HG02970 (cell line): ENCODE measurements at regions not wholly inside any gene's neighbourhood (a gene's known extent, or its start where the extent isn't known, plus 50 kb on each side); places are given as distances from the start of the nearest gene placed in this dataset.

ENCODE experiments used
- ATAC-seq: cut with Tn5 transposase; IDR thresholded peaks from one replicate; pipeline ENCODE4 v1.9.1; 2021; ENCODE audit warnings: mild to moderate bottlenecking, moderate library complexity, moderate number of reproducible peaks; ENCODE audit not compliant: unreplicated experiment, low FRiP score

GRCh38 chr20:6882561-6883291 lies 115.2 kb downstream of the BMP2 start:
- no peak for ATAC-seq

- ATAC-seq: no peak
These were observed 116.6 kb downstream of the BMP2 start for GRCh38 chr20:6884114-6884513.

DNA sequence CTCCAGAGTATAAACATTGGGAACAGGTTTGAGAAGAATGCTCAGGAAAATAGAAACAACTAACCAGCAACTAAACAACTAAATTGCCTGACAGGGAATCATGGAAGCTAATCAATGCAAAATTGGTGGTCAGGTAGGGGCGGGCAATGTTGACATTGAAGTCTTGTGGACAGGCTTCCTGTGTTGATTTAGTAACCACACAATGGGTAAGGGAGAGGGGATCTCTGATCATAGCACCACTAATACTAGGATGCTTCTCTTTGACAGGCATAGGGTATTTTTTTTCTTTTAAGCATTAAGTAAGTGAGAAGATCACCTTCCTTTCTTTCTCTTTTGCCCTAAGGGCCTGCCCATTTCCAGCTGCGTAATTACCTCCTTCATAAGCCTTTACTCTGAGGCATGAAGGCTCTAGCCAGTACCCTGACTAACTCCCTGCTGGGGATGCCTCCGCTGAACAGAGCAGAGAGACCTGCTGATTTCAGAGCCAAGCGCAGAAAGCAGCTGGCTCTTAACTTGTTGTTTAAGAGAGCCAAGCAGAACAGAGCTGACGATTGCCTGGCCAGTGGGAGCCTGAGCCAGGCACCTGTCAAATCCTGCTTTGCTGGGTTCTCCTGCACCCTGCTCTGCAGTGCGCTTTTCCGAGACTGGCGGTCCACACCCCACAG lies 118.7 kb downstream of the BMP2 start:
- no peak for ATAC-seq

DNA sequence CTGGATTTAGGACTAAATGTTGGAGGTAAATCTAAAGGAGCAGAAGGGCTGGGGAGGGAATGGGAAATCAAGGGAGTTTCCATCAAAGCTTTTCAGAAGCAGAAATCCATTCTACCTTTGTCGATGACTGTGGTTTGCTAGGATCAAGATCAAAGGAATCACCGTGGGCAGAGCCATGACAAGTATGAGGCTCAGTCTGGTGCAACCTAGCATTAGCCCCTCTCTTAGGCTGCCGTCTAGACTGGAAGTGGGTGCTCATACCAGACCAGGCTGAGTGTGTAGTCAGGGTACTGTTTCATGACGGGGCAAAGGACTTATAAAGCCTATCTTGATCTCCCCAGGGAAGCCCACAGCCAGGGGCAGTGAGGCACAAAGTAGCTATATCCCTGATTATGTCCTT lies 120.5 kb downstream of the BMP2 start:
- ATAC-seq: no peak

- ATAC-seq: no peak
These were observed 121.4 kb downstream of the BMP2 start for GRCh38 chr20:6888736-6889395.

GRCh38 chr20:6892724-6893123 lies 125.2 kb downstream of the BMP2 start:
- no peak for ATAC-seq

- no peak for ATAC-seq
These were observed 131.4 kb downstream of the BMP2 start for GRCh38 chr20:6898928-6899327.

DNA sequence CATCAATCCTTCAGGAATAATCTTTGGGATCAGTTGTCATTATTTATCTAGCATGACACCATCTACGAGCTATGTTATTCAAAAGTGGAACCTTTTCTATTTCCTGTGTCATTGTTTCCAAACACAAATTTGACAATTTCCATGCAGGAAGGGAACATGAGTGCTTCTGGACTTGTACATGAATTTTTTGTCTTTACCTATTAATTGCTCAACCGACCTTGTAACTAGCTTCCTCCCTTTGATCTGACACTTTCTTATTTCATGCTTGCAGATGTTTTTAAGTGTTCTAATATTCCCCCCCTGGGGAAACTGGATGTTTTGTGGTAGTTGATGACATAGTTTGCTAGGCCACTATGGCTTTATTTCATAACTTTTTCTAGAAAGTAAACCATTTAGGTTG lies 139.4 kb downstream of the BMP2 start:
- no peak for ATAC-seq

GRCh38 chr20:6908673-6909072 lies 141.2 kb downstream of the BMP2 start:
- no peak for ATAC-seq

DNA sequence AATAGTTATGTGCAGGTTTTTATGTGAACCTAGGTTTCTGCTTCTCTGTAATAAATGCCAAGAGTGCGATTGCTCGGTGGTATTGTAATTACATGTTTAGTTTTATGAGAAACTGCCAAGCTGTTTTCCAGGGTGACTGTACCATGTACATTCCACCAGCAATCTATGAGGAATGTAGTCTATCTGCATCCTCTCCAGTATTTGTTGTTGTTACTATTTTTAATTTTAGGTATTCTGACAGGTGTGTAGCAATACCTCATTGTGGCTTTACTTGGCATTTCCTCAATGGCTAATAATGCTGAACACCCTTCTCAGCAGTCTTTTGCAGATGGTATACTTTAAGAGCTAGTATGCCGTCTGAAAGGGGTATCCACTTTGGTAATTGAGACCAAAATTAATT lies 142.1 kb downstream of the BMP2 start:
- ATAC-seq: no peak

GRCh38 chr20:6914986-6915385 lies 147.5 kb downstream of the BMP2 start:
- ATAC-seq: no peak

- no peak for ATAC-seq
These were observed 149.5 kb downstream of the BMP2 start for GRCh38 chr20:6916938-6917337.

- no peak for ATAC-seq
These were observed 152.4 kb downstream of the BMP2 start for GRCh38 chr20:6919792-6920468.

DNA sequence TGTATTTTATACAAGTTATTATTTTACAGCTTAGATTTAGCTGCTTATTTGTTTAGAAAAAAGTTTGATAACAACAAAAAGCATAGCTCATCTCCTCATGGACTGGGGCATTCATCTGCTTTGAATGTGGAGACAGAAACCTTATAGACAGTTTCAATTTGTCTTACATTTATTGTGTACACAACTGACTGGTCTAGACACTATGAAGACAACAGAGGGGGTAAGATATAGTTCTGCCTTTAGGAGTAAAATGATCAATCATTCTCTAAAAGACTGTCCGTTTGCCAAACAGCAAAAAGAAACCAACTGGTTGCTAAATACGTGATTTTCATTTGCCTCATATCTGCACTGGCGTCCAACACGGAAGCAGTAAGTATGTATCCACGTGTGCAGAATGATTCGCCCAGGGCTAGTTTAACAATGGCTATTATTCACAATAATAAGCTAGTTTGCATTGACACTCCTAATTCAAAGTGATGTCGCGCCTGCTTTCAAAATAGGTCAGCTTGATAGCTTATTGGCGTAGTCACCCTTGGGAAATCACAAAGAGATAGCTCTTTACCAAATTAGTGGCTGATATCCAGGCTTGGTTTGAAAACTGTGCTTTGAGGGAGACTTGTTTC lies 153.6 kb downstream of the BMP2 start:
- no peak for ATAC-seq

DNA sequence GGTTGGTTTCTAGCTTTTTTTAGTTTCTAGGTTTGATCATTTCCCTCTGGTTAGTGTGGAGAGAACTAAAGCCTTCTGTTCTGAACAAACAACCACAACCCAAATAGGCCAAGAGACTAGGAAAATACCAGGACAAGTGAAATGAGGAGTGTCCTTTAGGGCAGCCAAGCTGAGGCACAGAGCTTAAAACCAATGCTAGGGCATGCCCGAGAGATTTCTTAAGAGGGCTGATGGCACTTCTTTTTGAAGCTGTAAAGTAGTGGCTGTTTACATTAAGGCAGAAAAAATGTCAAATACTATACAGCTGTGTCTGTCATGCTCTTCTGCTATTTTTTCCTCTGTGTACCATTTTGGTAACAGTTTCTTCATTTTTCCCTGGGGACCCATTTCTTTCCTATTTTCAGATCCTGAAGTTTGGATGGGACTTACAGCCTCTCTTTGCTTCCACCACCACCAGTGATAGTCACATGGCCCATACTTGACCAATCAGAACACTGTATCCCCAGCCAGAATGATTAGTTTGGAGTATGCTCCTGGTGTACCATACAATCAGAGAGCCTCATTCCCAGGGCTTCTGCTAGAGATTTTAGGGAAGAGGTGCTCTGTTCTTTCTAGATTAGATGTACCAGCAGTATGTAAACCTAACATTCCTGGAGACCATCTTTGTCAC lies 154.4 kb downstream of the BMP2 start:
- no peak for ATAC-seq

GRCh38 chr20:6924681-6925080 lies 157.2 kb downstream of the BMP2 start:
- ATAC-seq: no peak

- no peak for ATAC-seq
These were observed 158.3 kb downstream of the BMP2 start for GRCh38 chr20:6925744-6926278.

DNA sequence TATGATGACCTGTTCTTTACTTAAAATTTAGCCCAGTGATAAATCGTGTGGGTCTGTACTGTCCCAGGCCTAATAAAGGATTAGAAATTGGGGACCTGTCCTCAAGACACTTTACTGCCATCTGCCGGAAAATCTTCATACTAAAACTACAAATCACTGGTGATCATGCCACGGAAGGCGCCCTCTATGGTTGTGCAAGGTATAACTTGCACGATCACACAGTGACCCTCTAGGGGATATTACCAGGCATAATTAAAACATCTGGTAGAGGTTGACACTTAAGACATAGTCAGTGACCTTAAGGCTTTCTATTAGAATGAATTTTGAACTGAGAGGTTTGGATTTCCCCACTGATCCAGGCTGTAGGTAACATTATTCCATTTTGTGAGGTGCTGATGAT lies 172.6 kb downstream of the BMP2 start:
- no peak for ATAC-seq

GRCh38 chr20:6940876-6941275 lies 173.4 kb downstream of the BMP2 start:
- no peak for ATAC-seq

DNA sequence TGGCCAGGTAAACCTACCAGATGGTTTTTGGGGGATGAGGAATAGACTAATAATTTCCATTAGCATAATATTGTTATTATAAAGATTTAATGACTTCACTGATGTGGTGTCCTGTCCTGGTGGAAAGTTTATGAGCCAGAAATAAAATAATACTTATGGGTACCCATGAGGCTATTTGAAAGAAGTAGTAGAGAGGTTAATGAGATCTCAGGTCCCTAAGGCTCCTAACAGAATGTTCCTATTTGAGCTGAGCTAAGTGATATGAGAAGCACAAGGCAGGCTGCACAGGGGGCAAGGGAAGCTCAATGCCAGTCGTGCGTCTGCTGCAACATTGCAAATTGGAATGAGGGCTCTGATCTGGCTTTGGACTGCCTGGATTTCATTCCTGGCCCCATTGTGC lies 174.1 kb downstream of the BMP2 start:
- ATAC-seq: no peak
